Hepatocyte (in vitro differentiated cells): ENCODE measurements at regions not wholly inside any gene's neighbourhood (a gene's known extent, or its start where the extent isn't known, plus 50 kb on each side); places are given as distances from the start of the nearest gene placed in this dataset.
A peak's percentile ranks its signal among the peaks of the same experiment; 100 is the strongest.

Experiments
- DNase-seq: peaks from one replicate; pipeline ENCODE4 v3.0.0-alpha.2; 2016; ENCODE audit warnings: low spot score
- H2AFZ ChIP-seq: fragments of 200-600 bp; sonication (generic); 2 replicates; pipeline ENCODE4 v1.6.0; 2016; ENCODE audit warnings: antibody characterized with exemption, mild to moderate bottlenecking
- H3K27ac ChIP-seq: fragments of 200-600 bp; sonication (generic); 2 replicates; pipeline ENCODE4 v1.5.1; 2016; ENCODE audit warnings: mild to moderate bottlenecking
- H3K27me3 ChIP-seq: fragments of 200-600 bp; sonication (generic); 2 replicates; pipeline ENCODE4 v1.6.1; 2016
- H3K36me3 ChIP-seq: fragments of 200-600 bp; sonication (generic); replicated peaks from 2 replicates; pipeline ENCODE4 v1.5.1; 2016; ENCODE audit warnings: low read depth; ENCODE audit not compliant: insufficient read depth
- H3K4me1 ChIP-seq: fragments of 200-600 bp; sonication (generic); 2 replicates; pipeline ENCODE4 v1.5.1; 2016; ENCODE audit warnings: mild to moderate bottlenecking, moderate library complexity; ENCODE audit not compliant: insufficient read depth
- H3K4me2 ChIP-seq: fragments of 200-600 bp; sonication (generic); 2 replicates; pipeline ENCODE4 v1.6.0; 2016
- H3K4me3 ChIP-seq: fragments of 200-600 bp; sonication (generic); 2 replicates; pipeline ENCODE4 v1.5.1; 2016; ENCODE audit warnings: mild to moderate bottlenecking
- H3K79me2 ChIP-seq: fragments of 200-600 bp; sonication (generic); 2 replicates; pipeline ENCODE4 v1.6.0; 2017; ENCODE audit warnings: mild to moderate bottlenecking
- H3K9me2 ChIP-seq: fragments of 200-600 bp; sonication (generic); replicated peaks from 2 replicates; pipeline ENCODE4 v1.6.0; 2017; ENCODE audit warnings: mild to moderate bottlenecking; ENCODE audit not compliant: insufficient read depth
- H3K9me3 ChIP-seq: fragments of 200-600 bp; sonication (generic); 2 replicates; pipeline ENCODE4 v1.5.1; 2016; ENCODE audit warnings: low read depth, mild to moderate bottlenecking
- H4K20me1 ChIP-seq: fragments of 200-600 bp; sonication (generic); 2 replicates; pipeline ENCODE4 v1.6.0; 2016; ENCODE audit warnings: mild to moderate bottlenecking; ENCODE audit not compliant: insufficient read depth, poor library complexity, severe bottlenecking
- CTCF ChIP-seq: fragments of 200-600 bp; sonication (generic); IDR thresholded peaks from 2 replicates; pipeline ENCODE4 v1.5.1; 2016; ENCODE audit warnings: antibody characterized with exemption, mild to moderate bottlenecking; ENCODE audit not compliant: poor library complexity
- EZH2 ChIP-seq: fragments of 200-600 bp; sonication (generic); IDR thresholded peaks from 2 replicates; pipeline ENCODE4 v1.6.1; 2016; ENCODE audit warnings: antibody characterized with exemption, mild to moderate bottlenecking, borderline replicate concordance
- EZH2phosphoT487 ChIP-seq: fragments of 200-600 bp; sonication (generic); IDR thresholded peaks from one replicate; pipeline ENCODE4 v1.6.1; 2018; ENCODE audit warnings: antibody characterized with exemption, mild to moderate bottlenecking, low read depth, moderate library complexity; ENCODE audit not compliant: unreplicated experiment, severe bottlenecking
- WGBS: methylation state at CpG from one replicate; pipeline ENCODE4 v1.1.6; 2016; ENCODE audit warnings: low lambda C conversion rate; ENCODE audit errors: missing lambda C conversion rate; 5-methylcytosine and 5-hydroxymethylcytosine counted together

- Histone ChIP-seq H2AFZ (peak overlapping the region; percentile 53), H3K4me3 (no peak overlapping the region), H3K4me2 (peak overlapping the region; percentile 47), H3K27me3 (no peaks in the 10 kb centered on the region), H3K9me2 (no peaks in the 10 kb centered on the region), H3K4me1 (no peaks in the 10 kb centered on the region), H3K36me3 (no peaks in the 10 kb centered on the region), H4K20me1 (no peaks in the 10 kb centered on the region), H3K79me2 (no peaks in the 10 kb centered on the region), H3K27ac (no peak overlapping the region), H3K9me3 (no peaks in the 10 kb centered on the region)
- TF ChIP-seq CTCF = no peak
- no peak for TF ChIP-seq EZH2phosphoT487
- TF ChIP-seq EZH2 = no peak
- 42% methylated on average over 4 of the region's 4 CpGs for WGBS
- DNase-seq = no peak
These were observed 1179.1 kb downstream of the DTWD2 start for GRCh38 chr5:117809251-117809650.

GRCh38 chr5:117805058-117805457 is 1183.3 kb downstream of the DTWD2 start:
- no peaks in the 10 kb centered on the region for H3K79me2 ChIP-seq
- H3K4me2 ChIP-seq = no peak overlapping the region
- DNase-seq = no peak
- H3K4me1 ChIP-seq = no peaks in the 10 kb centered on the region
- no peak overlapping the region for H3K4me3 ChIP-seq
- 32% methylated on average over 1 of the region's 1 CpG for WGBS
- H4K20me1 ChIP-seq = no peaks in the 10 kb centered on the region
- no peaks in the 10 kb centered on the region for H3K27me3 ChIP-seq
- no peaks in the 10 kb centered on the region for H3K9me2 ChIP-seq
- no peaks in the 10 kb centered on the region for H3K9me3 ChIP-seq
- H3K36me3 ChIP-seq = no peaks in the 10 kb centered on the region
- no peak overlapping the region for H3K27ac ChIP-seq
- no peak for TF ChIP-seq EZH2phosphoT487
- no peak for TF ChIP-seq EZH2
- no peak for TF ChIP-seq CTCF
- H2AFZ ChIP-seq = no peak overlapping the region

- H3K27ac ChIP-seq = no peak overlapping the region
- no peaks in the 10 kb centered on the region for H3K9me2 ChIP-seq
- 25% methylated on average over 3 of the region's 3 CpGs for WGBS
- H3K27me3 ChIP-seq = no peaks in the 10 kb centered on the region
- DNase-seq = peak; percentile 6
- H2AFZ ChIP-seq = no peak overlapping the region
- peak overlapping the region; percentile 15 for H3K4me2 ChIP-seq
- no peaks in the 10 kb centered on the region for H3K4me1 ChIP-seq
- no peaks in the 10 kb centered on the region for H3K9me3 ChIP-seq
- no peak for TF ChIP-seq CTCF
- no peak for TF ChIP-seq EZH2
- TF ChIP-seq EZH2phosphoT487 = no peak
- H4K20me1 ChIP-seq = no peaks in the 10 kb centered on the region
- H3K4me3 ChIP-seq = no peak overlapping the region
- no peaks in the 10 kb centered on the region for H3K79me2 ChIP-seq
- no peaks in the 10 kb centered on the region for H3K36me3 ChIP-seq
These were observed 1184.8 kb downstream of the DTWD2 start for GRCh38 chr5:117803533-117803932.

GRCh38 chr5:117801583-117801982 is 1186.8 kb downstream of the DTWD2 start:
- Histone ChIP-seq H3K4me2 (no peak overlapping the region), H3K4me1 (no peaks in the 10 kb centered on the region), H4K20me1 (no peaks in the 10 kb centered on the region), H3K79me2 (no peaks in the 10 kb centered on the region), H3K4me3 (no peak overlapping the region), H2AFZ (no peak overlapping the region), H3K27ac (no peak overlapping the region), H3K9me2 (no peaks in the 10 kb centered on the region), H3K9me3 (no peaks in the 10 kb centered on the region), H3K27me3 (no peaks in the 10 kb centered on the region), H3K36me3 (no peaks in the 10 kb centered on the region)
- WGBS = 90% methylated on average over 4 of the region's 4 CpGs
- TF ChIP-seq EZH2 = no peak
- no peak for TF ChIP-seq CTCF
- no peak for TF ChIP-seq EZH2phosphoT487
- DNase-seq = no peak
